Lower lobe of right lung (tissue), 2 donors: ENCODE measurements at regions not wholly inside any gene's neighbourhood (a gene's known extent, or its start where the extent isn't known, plus 50 kb on each side); places are given as distances from the start of the nearest gene placed in this dataset.
A peak's percentile ranks its signal among the peaks of the same experiment; 100 is the strongest.

Experiments used
- ATAC-seq, 2 donors: fragments of 200-7000 bp; cut with Tn5 transposase; one replicate each; pipeline ENCODE4 v1.9.1; 2020 to 2022; ENCODE audit warnings: mild to moderate bottlenecking in 2 of 2, moderate library complexity in 2 of 2
- DNase-seq: peaks from one replicate; pipeline ENCODE4 v3.0.0-alpha.2; 2020
- H3K27ac ChIP-seq: fragments of 200-600 bp; one replicate; pipeline ENCODE4 v1.8.0; 2022
- H3K27me3 ChIP-seq: fragments of 200-600 bp; one replicate; pipeline ENCODE4 v1.8.0; 2022; ENCODE audit warnings: low read depth
- H3K36me3 ChIP-seq: fragments of 200-600 bp; one replicate; pipeline ENCODE4 v1.8.0; 2022; ENCODE audit warnings: mild to moderate bottlenecking
- H3K4me1 ChIP-seq: fragments of 200-600 bp; one replicate; pipeline ENCODE4 v1.8.0; 2022
- H3K4me3 ChIP-seq: fragments of 200-600 bp; one replicate; pipeline ENCODE4 v1.8.0; 2022; ENCODE audit warnings: mild to moderate bottlenecking
- H3K9me3 ChIP-seq: fragments of 200-600 bp; one replicate; pipeline ENCODE4 v1.8.0; 2022
- CTCF ChIP-seq: fragments of 200-600 bp; IDR thresholded peaks from one replicate; pipeline ENCODE4 v1.8.0; 2022; ENCODE audit warnings: antibody characterized with exemption, mild to moderate bottlenecking
- intact Hi-C: fragments of 100-400 bp; cut with DNase I; formaldehyde crosslinking; loops from one replicate; pipeline ENCODE4 v1.11.0; 2022
- donor health status: DM: no; HTN: yes; CAD: no; lungs with severe emphysema.

- Histone ChIP-seq H3K27ac (no peak overlapping the region), H3K4me3 (no peak overlapping the region), H3K27me3 (no peaks in the 10 kb centered on the region), H3K9me3 (no peaks in the 10 kb centered on the region), H3K4me1 (no peaks in the 10 kb centered on the region), H3K36me3 (no peaks in the 10 kb centered on the region)
- ATAC-seq (no peak), DNase-seq (no peak)
- intact Hi-C loops: no loop called here
- no peak for TF ChIP-seq CTCF
These were observed 685.8 kb upstream of the RBFOX1 start for GRCh38 chr16:6646891-6647290.

GRCh38 chr16:6645768-6646568, 686.7 kb upstream of the RBFOX1 start:
- ATAC-seq (no peak), DNase-seq (no peak)
- Histone ChIP-seq H3K9me3 (no peaks in the 10 kb centered on the region), H3K4me3 (no peak overlapping the region), H3K36me3 (no peaks in the 10 kb centered on the region), H3K27me3 (peaks cover 2% of the 10 kb centered on the region), H3K27ac (no peak overlapping the region), H3K4me1 (no peaks in the 10 kb centered on the region)
- TF ChIP-seq CTCF: no peak
- intact Hi-C loops: no loop called here

GRCh38 chr16:6644916-6645315, 687.7 kb upstream of the RBFOX1 start:
- ATAC-seq: no peak
- intact Hi-C loops: no loop called here

GRCh38 chr16:6643080-6643686, 689.5 kb upstream of the RBFOX1 start:
- Histone ChIP-seq H3K27ac (no peak overlapping the region), H3K4me1 (no peaks in the 10 kb centered on the region), H3K9me3 (no peaks in the 10 kb centered on the region), H3K36me3 (no peaks in the 10 kb centered on the region), H3K27me3 (peaks cover 4% of the 10 kb centered on the region), H3K4me3 (no peak overlapping the region)
- no peak for DNase-seq
- intact Hi-C loops: no loop called here
- no peak for ATAC-seq
- peak; percentile 86 for TF ChIP-seq CTCF

More at GRCh38 chr16:6644916-6645315, 687.7 kb upstream of the RBFOX1 start:
- Histone ChIP-seq H3K4me3 (no peak overlapping the region), H3K27ac (no peak overlapping the region), H3K9me3 (no peaks in the 10 kb centered on the region), H3K36me3 (no peaks in the 10 kb centered on the region), H3K27me3 (peaks cover 4% of the 10 kb centered on the region), H3K4me1 (no peaks in the 10 kb centered on the region)
- TF ChIP-seq CTCF: no peak
- no peak for DNase-seq

- Histone ChIP-seq H3K36me3 (no peaks in the 10 kb centered on the region), H3K27me3 (peaks cover 4% of the 10 kb centered on the region), H3K4me1 (no peaks in the 10 kb centered on the region), H3K27ac (no peak overlapping the region), H3K4me3 (no peak overlapping the region), H3K9me3 (no peaks in the 10 kb centered on the region)
- DNase-seq (no peak), ATAC-seq (no peak)
- TF ChIP-seq CTCF: no peak
- intact Hi-C loops: no loop called here
These were observed 690.4 kb upstream of the RBFOX1 start for GRCh38 chr16:6642271-6642670.
